IMR-90 (cell line): ENCODE measurements at regions not wholly inside any gene's neighbourhood (a gene's known extent, or its start where the extent isn't known, plus 50 kb on each side); places are given as distances from the start of the nearest gene placed in this dataset.

ENCODE experiments used
- ATAC-seq: fragments of 200-7000 bp; cut with Tn5 transposase; 2 replicates; pipeline ENCODE4 v1.9.1; 2020; ENCODE audit warnings: low read depth, mild to moderate bottlenecking, moderate library complexity
- BruUV-seq: library from RNA; stranded (reverse); fragments of 400-500 nt; replicated peaks from 2 replicates; lab custom pipeline; 2021; lab: Mats Ljungman, UMichigan
- CTCF ChIA-PET: fragments of 300-600 bp; formaldehyde crosslinking; extraction: SDS; loops from one replicate; lab custom pipeline; 2021; ENCODE audit warnings: antibody characterized with exemption; lab: Yijun Ruan, JAX
- POLR2A ChIA-PET: fragments of 300-600 bp; sonication (Branson Sonifier 250); formaldehyde crosslinking; loops from one replicate; lab custom pipeline; 2022; ENCODE audit warnings: antibody characterized with exemption; ENCODE audit not compliant: unreplicated experiment; lab: Charles Lee
- DNase-seq: peaks from one replicate; pipeline ENCODE4 v3.0.0; 2013
- H2AFZ ChIP-seq: replicated peaks from 2 replicates; pipeline ENCODE3; 2013; ENCODE audit warnings: low read length, mild to moderate bottlenecking; ENCODE audit not compliant: poor library complexity
- H2AK5ac ChIP-seq: 2 replicates; pipeline ENCODE4 v1.6.1; 2013; ENCODE audit warnings: low read depth, low read length, inconsistent platforms
- H2AK9ac ChIP-seq: replicated peaks from 2 replicates; pipeline ENCODE3; 2013; ENCODE audit warnings: mild to moderate bottlenecking, low read depth, low read length, moderate library complexity; ENCODE audit not compliant: poor library complexity
- H2BK120ac ChIP-seq: 2 replicates; pipeline ENCODE4 v1.6.1; 2013; ENCODE audit warnings: low read depth, low read length, inconsistent platforms
- H2BK15ac ChIP-seq: 3 replicates; pipeline ENCODE4 v1.6.1; 2013; ENCODE audit warnings: low read depth, low read length, inconsistent platforms
- H2BK20ac ChIP-seq: 2 replicates; pipeline ENCODE4 v1.6.1; 2013; ENCODE audit warnings: low read depth, mild to moderate bottlenecking, inconsistent platforms, low read length, moderate library complexity
- H2BK5ac ChIP-seq: 2 replicates; pipeline ENCODE4 v1.6.1; 2013; ENCODE audit warnings: mild to moderate bottlenecking, low read depth, low read length, inconsistent platforms; ENCODE audit not compliant: poor library complexity, severe bottlenecking
- H3K14ac ChIP-seq: replicated peaks from 2 replicates; pipeline ENCODE4 v1.6.1; 2013; ENCODE audit warnings: low read depth, low read length, inconsistent platforms
- H3K18ac ChIP-seq: 2 replicates; pipeline ENCODE4 v1.6.1; 2013; ENCODE audit warnings: low read depth, low read length, control low read depth
- H3K23ac ChIP-seq: 2 replicates; pipeline ENCODE4 v1.6.1; 2013; ENCODE audit warnings: low read depth, low read length, inconsistent platforms
- H3K27ac ChIP-seq: 2 replicates; pipeline ENCODE4 v1.5.1; 2013; ENCODE audit warnings: mild to moderate bottlenecking, control low read depth, low read length; ENCODE audit not compliant: insufficient read depth
- H3K27me3 ChIP-seq: 2 replicates; pipeline ENCODE4 v1.6.1; 2013; ENCODE audit warnings: low read length; ENCODE audit not compliant: control insufficient read depth, insufficient read depth
- H3K36me3 ChIP-seq: 2 replicates; pipeline ENCODE4 v1.6.1; 2013; ENCODE audit warnings: low read length, mixed read lengths; ENCODE audit not compliant: control insufficient read depth, insufficient read depth
- H3K4ac ChIP-seq: 2 replicates; pipeline ENCODE4 v1.6.1; 2013; ENCODE audit warnings: low read depth, low read length, inconsistent platforms
- H3K4me1 ChIP-seq: 2 replicates; pipeline ENCODE4 v1.6.1; 2013; ENCODE audit warnings: low read length, mixed read lengths; ENCODE audit not compliant: control insufficient read depth, insufficient read depth
- H3K4me2 ChIP-seq: 2 replicates; pipeline ENCODE4 v1.6.1; 2013; ENCODE audit warnings: low read depth, mild to moderate bottlenecking, control low read depth, low read length, moderate library complexity
- H3K4me3 ChIP-seq: 2 replicates; pipeline ENCODE4 v1.5.1; 2013; ENCODE audit warnings: low read depth, mild to moderate bottlenecking, control low read depth, low read length, moderate library complexity; ENCODE audit not compliant: insufficient read depth
- H3K56ac ChIP-seq: 2 replicates; pipeline ENCODE4 v1.6.1; 2013; ENCODE audit warnings: low read length, inconsistent platforms; ENCODE audit not compliant: insufficient read depth; ENCODE audit errors: extremely low read depth
- H3K79me1 ChIP-seq, 2 experiments: 2 replicates each; pipeline ENCODE4 v1.6.1; 2013; ENCODE audit warnings: low read length in 2 of 2, inconsistent platforms in 1 of 2, low read depth in 1 of 2
- H3K9ac ChIP-seq: 2 replicates; pipeline ENCODE4 v1.6.1; 2013; ENCODE audit warnings: low read depth, low read length, control low read depth
- H3K9me1 ChIP-seq: 2 replicates; pipeline ENCODE4 v1.6.1; 2013; ENCODE audit warnings: low read length, inconsistent platforms; ENCODE audit not compliant: insufficient read depth
- H3K9me3 ChIP-seq: 2 replicates; pipeline ENCODE4 v1.6.1; 2013; ENCODE audit warnings: low read length; ENCODE audit not compliant: control insufficient read depth, insufficient read depth
- H4K20me1 ChIP-seq: 2 replicates; pipeline ENCODE4 v1.6.1; 2013; ENCODE audit warnings: low read length, inconsistent platforms; ENCODE audit not compliant: insufficient read depth
- H4K5ac ChIP-seq: 2 replicates; pipeline ENCODE4 v1.6.1; 2013; ENCODE audit warnings: mild to moderate bottlenecking, low read depth, low read length, control low read depth
- H4K8ac ChIP-seq, 2 experiments: 2 replicates each; pipeline ENCODE4 v1.6.1; 2013; ENCODE audit warnings: low read depth in 2 of 2, low read length in 2 of 2, control low read depth in 1 of 2, inconsistent platforms in 1 of 2
- H4K91ac ChIP-seq: 2 replicates; pipeline ENCODE4 v1.6.1; 2013; ENCODE audit warnings: low read depth, low read length, inconsistent platforms; ENCODE audit not compliant: insufficient read depth
- BHLHE40 ChIP-seq: fragments of 150-350 bp; IDR thresholded peaks from 2 replicates; pipeline ENCODE4 v1.6.1; 2016; ENCODE audit warnings: mild to moderate bottlenecking, low read depth, low read length
- CEBPB ChIP-seq: IDR thresholded peaks from 2 replicates; pipeline ENCODE4 v1.6.1; 2012; ENCODE audit warnings: low read depth, low read length, improper control_type of control experiment
- CHD1 ChIP-seq: IDR thresholded peaks from 2 replicates; pipeline ENCODE4 v1.6.1; 2012; ENCODE audit warnings: low read depth, low read length, improper control_type of control experiment
- FOS ChIP-seq: fragments of 150-350 bp; IDR thresholded peaks from 2 replicates; pipeline ENCODE4 v1.6.1; 2016; ENCODE audit warnings: low read depth, low read length
- MAFK ChIP-seq: IDR thresholded peaks from 2 replicates; pipeline ENCODE4 v1.6.1; 2012; ENCODE audit warnings: low read depth, low read length, improper control_type of control experiment
- MAZ ChIP-seq: IDR thresholded peaks from 2 replicates; pipeline ENCODE4 v1.6.1; 2012; ENCODE audit warnings: low read depth, mild to moderate bottlenecking, low read length, improper control_type of control experiment, moderate library complexity, borderline replicate concordance
- MXI1 ChIP-seq: IDR thresholded peaks from 2 replicates; pipeline ENCODE4 v1.6.1; 2012; ENCODE audit warnings: low read depth, mild to moderate bottlenecking, low read length, moderate library complexity, borderline replicate concordance
- NFE2L2 ChIP-seq: fragments of 150-350 bp; IDR thresholded peaks from 2 replicates; pipeline ENCODE4 v1.6.1; 2016; ENCODE audit warnings: low read depth, mild to moderate bottlenecking, low read length
- RAD21 ChIP-seq: IDR thresholded peaks from 2 replicates; pipeline ENCODE4 v1.6.1; 2012; ENCODE audit warnings: low read length, improper control_type of control experiment
- RCOR1 ChIP-seq: IDR thresholded peaks from 2 replicates; pipeline ENCODE4 v1.6.1; 2012; ENCODE audit warnings: mild to moderate bottlenecking, low read length, improper control_type of control experiment; ENCODE audit not compliant: insufficient replicate concordance
- RFX5 ChIP-seq: IDR thresholded peaks from 2 replicates; pipeline ENCODE4 v1.8.0; 2012; ENCODE audit warnings: low read depth, mild to moderate bottlenecking, low read length, moderate library complexity
- SMC3 ChIP-seq: fragments of 150-350 bp; IDR thresholded peaks from 2 replicates; pipeline ENCODE4 v1.6.1; 2016; ENCODE audit warnings: low read depth, mild to moderate bottlenecking, antibody characterized with exemption, low read length, moderate library complexity
- WGBS, 2 experiments: methylation state at CpG; one replicate each; pipeline versions ENCODE4 v1.1.5 to v1.1.7; 2013; ENCODE audit warnings: missing lambda C conversion rate in 2 of 2; ENCODE audit not compliant: insufficient read length in 1 of 2; ENCODE audit errors: extremely low coverage in 2 of 2; 5-methylcytosine and 5-hydroxymethylcytosine counted together
- dilution Hi-C: fragments of 300-500 bp; cut with HindIII; formaldehyde crosslinking; loops from one replicate; pipeline ENCODE4 v1.14.3; 2018; ENCODE audit warnings: low sequenced_read_pairs; ENCODE audit not compliant: unreplicated experiment
- in situ Hi-C: fragments of 300-500 bp; cut with MboI; formaldehyde crosslinking; loops from 3 replicates; pipeline ENCODE4 v1.14.3; 2019; ENCODE audit warnings: low sequenced_read_pairs, inconsistent platforms, mixed read lengths
- intact Hi-C: fragments of 100-400 bp; cut with micrococcal nuclease; formaldehyde crosslinking; loops from 2 replicates; pipeline ENCODE4 v1.10.0; 2022
- TF ChIP-seq, protein P1 (sequence below): fragments of 150-350 bp; IDR thresholded peaks from 2 replicates; pipeline ENCODE4 v1.6.1; 2017; ENCODE audit warnings: mild to moderate bottlenecking, antibody characterized with exemption, low read length, low read depth

GRCh38 chr12:31828071-31828470 lies 99.2 kb upstream of the AMN1 start:
- POLR2A ChIA-PET = no interaction called here
- Histone ChIP-seq H3K18ac (no peak overlapping the region), H3K79me1 (no peaks in the 10 kb centered on the region), H4K8ac (no peak overlapping the region), H4K5ac (no peak overlapping the region), H3K4me1 (no peaks in the 10 kb centered on the region), H2BK120ac (no peak overlapping the region), H4K91ac (no peak overlapping the region), H3K27me3 (no peaks in the 10 kb centered on the region), H2AFZ (no peak overlapping the region), H3K4me2 (no peak overlapping the region), H3K9me1 (no peaks in the 10 kb centered on the region), H3K56ac (no peak overlapping the region), H3K9me3 (0 out of 2 replicates have a peak, but pooled peaks cover 2% of the 10 kb centered on the region), H3K4me3 (no peak overlapping the region), H2AK9ac (no peak overlapping the region), H3K36me3 (no peaks in the 10 kb centered on the region), H2BK15ac (no peak overlapping the region), H2BK20ac (no peak overlapping the region), H4K20me1 (no peaks in the 10 kb centered on the region), H3K4ac (no peak overlapping the region), H3K14ac (no peak overlapping the region), H2BK5ac (no peak overlapping the region), H3K27ac (no peak overlapping the region), H3K9ac (no peak overlapping the region), H2AK5ac (no peak overlapping the region), H3K23ac (no peak overlapping the region)
- no TSS peak for BruUV-seq
- 100% methylated on average over 1 of the region's 2 CpGs; no CpG with 5 or more reads in 1 of the 2 experiments for WGBS, 2 experiments
- TF ChIP-seq BHLHE40 = no peak
- no peak for TF ChIP-seq RAD21
- no peak for TF ChIP-seq NFE2L2
- TF ChIP-seq SMC3 = no peak
- no peak for TF ChIP-seq RCOR1
- no peak for TF ChIP-seq MAFK
- no peak for TF ChIP-seq MAZ
- TF ChIP-seq RFX5 = no peak
- no peak for TF ChIP-seq MXI1
- no peak for TF ChIP-seq CHD1
- TF ChIP-seq, protein P1, sequence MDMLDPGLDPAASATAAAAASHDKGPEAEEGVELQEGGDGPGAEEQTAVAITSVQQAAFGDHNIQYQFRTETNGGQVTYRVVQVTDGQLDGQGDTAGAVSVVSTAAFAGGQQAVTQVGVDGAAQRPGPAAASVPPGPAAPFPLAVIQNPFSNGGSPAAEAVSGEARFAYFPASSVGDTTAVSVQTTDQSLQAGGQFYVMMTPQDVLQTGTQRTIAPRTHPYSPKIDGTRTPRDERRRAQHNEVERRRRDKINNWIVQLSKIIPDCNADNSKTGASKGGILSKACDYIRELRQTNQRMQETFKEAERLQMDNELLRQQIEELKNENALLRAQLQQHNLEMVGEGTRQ = no peak
- no peak for TF ChIP-seq CEBPB
- no peak for TF ChIP-seq FOS
- DNase-seq (no peak), ATAC-seq (no peak)
- CTCF ChIA-PET = no interaction called here
- dilution Hi-C loops = no loop called here
- intact Hi-C loops = no loop called here
- in situ Hi-C loops = no loop called here
